Activated CD8-positive, alpha-beta memory T cell treated with anti-CD3 and anti-CD28 coated beads for 4 hours (primary cell): ENCODE measurements at regions not wholly inside any gene's neighbourhood (a gene's known extent, or its start where the extent isn't known, plus 50 kb on each side); places are given as distances from the start of the nearest gene placed in this dataset.

Experiments used
- DNase-seq, 2 donors: peaks; one replicate each; pipeline ENCODE4 v3.0.0-alpha.2; 2020; ENCODE audit warnings: low read depth in 2 of 2

GRCh38 chr21:31410499-31411131, 66.6 kb upstream of the TIAM1 start:
- DNase-seq, result no peak

DNA sequence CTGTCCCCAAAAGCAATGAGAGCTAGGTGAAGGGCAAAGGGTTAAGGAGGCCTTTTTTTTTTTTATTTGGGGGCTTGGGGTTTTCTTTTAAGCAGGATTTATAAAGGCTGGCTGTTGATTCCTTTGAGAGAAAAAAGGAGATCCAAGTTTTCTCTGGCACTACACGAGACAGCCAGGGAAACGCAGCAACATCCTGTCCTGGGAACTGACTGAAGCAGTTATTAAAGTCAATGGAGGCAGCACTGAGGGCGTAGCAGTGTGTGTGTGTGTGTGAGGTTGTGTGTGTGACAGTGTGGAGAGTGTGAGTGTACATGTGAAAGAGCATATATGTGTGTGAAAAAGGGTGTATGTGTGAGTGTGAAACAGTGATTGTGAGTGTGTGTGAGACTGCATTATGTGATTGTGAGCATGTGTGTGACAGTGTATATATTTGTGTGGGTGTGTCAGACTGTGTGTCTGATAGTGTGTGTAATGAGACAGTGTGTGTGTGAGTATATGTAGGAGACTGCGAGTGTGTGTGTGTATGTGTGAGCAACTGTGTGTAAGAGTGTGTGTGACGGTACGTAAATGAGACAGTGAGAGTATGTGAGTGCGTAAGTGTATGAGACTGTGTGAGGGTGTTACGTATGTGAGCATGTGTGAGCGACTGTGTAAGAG, 65.9 kb upstream of the TIAM1 start:
- DNase-seq, result no peak

- DNase-seq, result no peak
These were observed 64.4 kb upstream of the TIAM1 start for GRCh38 chr21:31408301-31409088.

- no peak for DNase-seq
These were observed 62.4 kb upstream of the TIAM1 start for GRCh38 chr21:31406510-31406909.

- no peak for DNase-seq
These were observed 61.5 kb upstream of the TIAM1 start for GRCh38 chr21:31405604-31406003.

DNA sequence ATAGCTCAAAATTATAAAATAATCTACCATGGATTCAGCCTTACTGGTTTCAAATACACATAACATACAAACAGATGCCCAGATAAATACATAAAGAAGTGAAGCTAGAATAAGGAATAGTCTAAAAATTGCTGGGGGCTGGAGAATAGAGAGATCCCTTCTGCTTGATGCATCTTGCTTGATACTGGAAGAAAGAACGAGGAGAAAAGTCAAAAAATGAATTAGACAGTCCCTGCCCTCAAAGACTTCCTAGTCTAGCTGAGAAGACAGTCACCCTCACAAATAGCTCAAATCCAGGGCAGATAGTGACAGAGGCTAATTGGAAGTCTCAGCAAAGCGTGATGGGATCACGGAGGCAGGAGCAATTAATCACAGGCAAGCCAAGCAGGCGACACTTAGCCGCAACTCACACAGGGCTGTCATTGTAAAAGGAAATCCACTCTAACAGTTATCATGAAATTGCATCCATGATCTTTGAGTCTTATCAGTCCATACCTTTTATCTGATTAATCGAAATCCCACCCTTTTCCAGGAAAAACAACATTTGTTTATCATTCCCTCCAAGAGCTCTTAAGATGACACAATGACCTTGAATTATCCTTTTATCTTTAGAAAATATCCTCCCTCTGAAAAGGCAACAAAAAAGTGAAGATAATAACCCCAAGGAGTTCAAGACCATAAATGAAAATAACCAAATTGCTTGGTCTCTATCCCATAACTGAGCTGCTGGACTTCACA, 59.7 kb upstream of the TIAM1 start:
- no peak for DNase-seq

DNA sequence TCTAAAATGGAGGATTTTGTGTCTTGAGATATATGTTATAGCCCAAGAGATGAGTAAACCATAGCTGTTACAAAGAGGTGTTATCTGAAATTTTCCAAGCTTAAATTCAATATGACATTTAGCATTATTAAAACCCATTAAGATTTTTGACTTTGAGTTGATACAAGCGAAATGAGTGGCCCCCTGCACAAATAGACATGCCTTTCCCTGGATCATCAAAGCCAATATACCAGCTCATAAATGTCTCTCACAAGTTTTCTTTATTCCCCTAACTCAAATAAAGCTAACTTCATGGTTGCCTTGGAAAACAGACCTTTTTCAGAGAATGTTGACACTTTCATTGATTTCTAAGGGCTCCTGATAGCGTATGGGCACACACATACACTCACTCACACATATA, 55.5 kb upstream of the TIAM1 start:
- DNase-seq, result no peak

GRCh38 chr21:31398574-31398973, 54.5 kb upstream of the TIAM1 start:
- no peak for DNase-seq

GRCh38 chr21:31397939-31398338, 53.9 kb upstream of the TIAM1 start:
- no peak for DNase-seq

GRCh38 chr21:31397515-31397926, 53.5 kb upstream of the TIAM1 start:
- no peak for DNase-seq

DNA sequence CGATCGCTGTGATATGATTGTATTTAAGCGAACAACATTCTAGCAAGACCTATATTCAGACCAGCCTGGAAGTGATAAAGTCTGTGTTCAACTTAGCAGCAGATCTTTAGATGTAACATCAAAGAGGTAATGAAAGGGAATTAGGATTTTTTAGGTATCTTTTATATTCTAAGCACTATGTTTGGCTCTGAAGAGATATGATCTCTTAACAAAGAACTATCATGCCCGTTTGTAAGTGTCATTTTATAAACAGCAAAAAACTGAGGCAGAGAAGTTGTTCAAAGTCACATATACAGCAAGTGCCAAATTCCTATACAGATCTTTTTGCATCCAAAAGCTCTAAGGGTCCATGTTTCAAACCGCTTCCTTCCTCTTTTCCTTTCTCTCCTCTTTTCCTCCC, 53.0 kb upstream of the TIAM1 start:
- no peak for DNase-seq

DNA sequence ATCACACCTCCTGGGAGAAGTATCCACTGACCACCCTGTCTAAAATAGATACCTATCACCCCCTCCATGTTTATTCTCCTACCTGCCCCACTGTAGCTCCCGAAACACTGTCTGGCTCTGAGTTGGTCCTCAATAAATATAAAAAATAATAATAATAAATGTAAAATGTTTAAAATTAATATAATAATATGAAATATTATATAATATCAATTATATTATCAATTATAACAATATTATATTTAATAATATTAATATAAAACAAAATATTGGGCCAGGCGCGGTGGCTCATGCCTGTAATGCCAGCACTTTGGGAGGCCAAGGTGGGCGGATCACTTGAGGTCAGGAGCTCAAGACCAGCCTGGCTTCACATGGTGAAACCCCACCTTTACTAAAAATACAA, 52.3 kb upstream of the TIAM1 start:
- DNase-seq, result no peak

DNA sequence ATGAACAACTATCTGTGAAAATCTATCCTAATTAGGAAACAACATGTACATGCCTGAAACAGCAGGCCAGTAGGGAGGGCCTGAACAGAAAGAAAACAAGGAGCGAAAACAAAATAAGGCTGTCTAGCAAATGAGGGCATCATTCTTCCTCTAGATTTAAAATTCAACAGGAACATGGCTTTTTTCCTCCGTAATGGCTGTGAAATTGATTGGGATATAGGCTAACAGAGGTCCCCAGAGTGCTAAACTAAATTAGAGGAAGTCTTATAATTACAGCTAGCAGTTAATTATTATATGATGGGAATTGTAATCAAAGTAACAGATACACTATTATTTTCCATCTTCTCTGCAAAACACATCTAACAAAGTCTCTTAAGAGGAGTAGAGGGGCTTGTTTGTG, 51.7 kb upstream of the TIAM1 start:
- DNase-seq, result no peak

DNA sequence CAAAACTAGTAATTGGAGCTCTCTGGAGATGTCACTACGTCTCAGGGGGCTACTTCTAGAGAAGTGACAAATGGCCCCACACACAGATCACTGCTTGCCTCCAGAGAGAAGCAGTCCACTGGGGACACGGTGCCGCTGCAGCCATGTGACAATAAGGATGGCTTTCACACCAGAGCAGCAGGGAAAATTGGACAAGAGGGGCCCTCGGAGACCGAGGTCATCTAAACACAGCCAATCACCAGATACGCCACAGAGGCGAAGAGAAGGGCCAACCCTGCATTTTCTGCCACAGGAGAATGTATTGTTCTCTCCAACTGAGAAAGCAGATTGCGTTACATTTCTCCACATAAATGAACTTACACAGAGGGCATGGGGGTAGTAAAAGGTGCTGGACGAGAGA, 51.2 kb upstream of the TIAM1 start:
- DNase-seq, result no peak

DNA sequence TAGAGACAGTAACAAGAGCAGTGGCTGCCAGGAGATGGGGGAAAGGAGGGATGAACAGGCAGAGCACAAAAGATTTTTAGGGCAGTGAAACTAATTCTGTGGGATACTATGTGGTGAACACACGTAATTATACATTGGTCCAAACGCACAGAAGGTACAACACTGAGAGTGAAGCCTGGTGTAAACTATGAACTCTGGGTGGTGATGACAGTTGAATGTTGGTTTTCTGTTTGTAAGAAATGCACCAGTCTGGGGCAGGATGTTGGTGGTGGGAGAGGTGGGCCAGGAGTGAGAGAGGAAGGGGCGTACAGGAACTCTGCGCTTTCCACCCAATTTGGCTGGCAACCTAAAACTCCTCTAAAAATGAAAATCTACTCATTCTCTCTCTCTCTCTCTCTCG, 50.2 kb upstream of the TIAM1 start:
- DNase-seq, result no peak
